SKM-1 (cell line): ENCODE measurements at regions not wholly inside any gene's neighbourhood (a gene's known extent, or its start where the extent isn't known, plus 50 kb on each side); places are given as distances from the start of the nearest gene placed in this dataset.

ENCODE experiments used
- DNase-seq: peaks from one replicate; lab custom pipeline; 2025; ENCODE audit not compliant: unreplicated experiment; lab: John Stamatoyannopoulos, UW

GRCh38 chr15:29880886-29881285 lies 58.6 kb upstream of the TJP1 start:
- DNase-seq, result no peak

- DNase-seq, result no peak
These were observed 58.1 kb upstream of the TJP1 start for GRCh38 chr15:29880341-29880740.

- no peak for DNase-seq
These were observed 52.7 kb upstream of the TJP1 start for GRCh38 chr15:29874977-29875376.

GRCh38 chr15:29873947-29874411 lies 51.7 kb upstream of the TJP1 start:
- DNase-seq, result no peak

- DNase-seq, result no peak
These were observed 51.0 kb upstream of the TJP1 start for GRCh38 chr15:29873264-29873663.

GRCh38 chr15:29872716-29873115 lies 50.4 kb upstream of the TJP1 start:
- no peak for DNase-seq
